RKO (cell line): ENCODE measurements at regions not wholly inside any gene's neighbourhood (a gene's known extent, or its start where the extent isn't known, plus 50 kb on each side); places are given as distances from the start of the nearest gene placed in this dataset.

ENCODE experiments used
- DNase-seq: peaks from one replicate; pipeline ENCODE4 v3.0.0-alpha.2; 2016; ENCODE audit warnings: low spot score

GRCh38 chr21:35426469-35426868, 377.4 kb upstream of the RUNX1 start:
- no peak for DNase-seq

GRCh38 chr21:35424122-35424521, 375.0 kb upstream of the RUNX1 start:
- DNase-seq: no peak

GRCh38 chr21:35423709-35424108, 374.6 kb upstream of the RUNX1 start:
- no peak for DNase-seq

GRCh38 chr21:35422011-35422410, 372.9 kb upstream of the RUNX1 start:
- DNase-seq: no peak

GRCh38 chr21:35421221-35421620, 372.1 kb upstream of the RUNX1 start:
- no peak for DNase-seq

GRCh38 chr21:35420656-35421055, 371.6 kb upstream of the RUNX1 start:
- DNase-seq: no peak

GRCh38 chr21:35417762-35418161, 368.7 kb upstream of the RUNX1 start:
- no peak for DNase-seq

- DNase-seq: no peak
Measured at GRCh38 chr21:35416866-35417489, 367.9 kb upstream of the RUNX1 start.

GRCh38 chr21:35414507-35415139, 365.5 kb upstream of the RUNX1 start:
- no peak for DNase-seq

GRCh38 chr21:35414056-35414455, 365.0 kb upstream of the RUNX1 start:
- DNase-seq: no peak

- no peak for DNase-seq
Measured at GRCh38 chr21:35412231-35412630, 363.1 kb upstream of the RUNX1 start.

- no peak for DNase-seq
Measured at GRCh38 chr21:35411434-35411833, 362.3 kb upstream of the RUNX1 start.

- no peak for DNase-seq
Measured at GRCh38 chr21:35410656-35411055, 361.6 kb upstream of the RUNX1 start.

- DNase-seq: no peak
Measured at GRCh38 chr21:35410123-35410522, 361.0 kb upstream of the RUNX1 start.

GRCh38 chr21:35408401-35408800, 359.3 kb upstream of the RUNX1 start:
- DNase-seq: no peak

GRCh38 chr21:35406635-35407034, 357.5 kb upstream of the RUNX1 start:
- no peak for DNase-seq

GRCh38 chr21:35405981-35406380, 356.9 kb upstream of the RUNX1 start:
- DNase-seq: no peak

GRCh38 chr21:35404247-35404646, 355.1 kb upstream of the RUNX1 start:
- no peak for DNase-seq

- DNase-seq: no peak
Measured at GRCh38 chr21:35402061-35402460, 353.0 kb upstream of the RUNX1 start.

- no peak for DNase-seq
Measured at GRCh38 chr21:35401476-35401875, 352.4 kb upstream of the RUNX1 start.

GRCh38 chr21:35400233-35400939, 351.3 kb upstream of the RUNX1 start:
- DNase-seq: peak; percentile 47

- no peak for DNase-seq
Measured at GRCh38 chr21:35399706-35400105, 350.6 kb upstream of the RUNX1 start.

GRCh38 chr21:35399002-35399530, 350.0 kb upstream of the RUNX1 start:
- DNase-seq: no peak
